Osteoblast (primary cell): ENCODE measurements at regions not wholly inside any gene's neighbourhood (a gene's known extent, or its start where the extent isn't known, plus 50 kb on each side); places are given as distances from the start of the nearest gene placed in this dataset.
"Not testable (repeated sequence)": the region's sequence is repeated elsewhere in the genome, so short reads cannot be mapped to it uniquely, and the experiment has no call there.

Experiments
- DNase-seq: peaks from one replicate; pipeline ENCODE4 v3.0.0; 2011; ENCODE audit warnings: low spot score, mixed read lengths; ENCODE audit not compliant: insufficient read length; ENCODE audit errors: missing footprints
- H2AFZ ChIP-seq: 2 replicates; pipeline ENCODE4 v1.6.0; 2011; ENCODE audit warnings: mild to moderate bottlenecking, low read length
- H3K27ac ChIP-seq: 2 replicates; pipeline ENCODE4 v1.5.1; 2011; ENCODE audit warnings: mild to moderate bottlenecking, low read depth, low read length, moderate library complexity
- H3K27me3 ChIP-seq: 2 replicates; pipeline ENCODE4 v1.6.0; 2012; ENCODE audit warnings: mild to moderate bottlenecking, control low read depth, inconsistent platforms, low read length, moderate library complexity; ENCODE audit not compliant: insufficient read depth
- H3K36me3 ChIP-seq: 2 replicates; pipeline ENCODE4 v1.5.1; 2011; ENCODE audit warnings: mild to moderate bottlenecking, low read length, control low read depth, moderate library complexity; ENCODE audit not compliant: insufficient read depth
- H3K4me1 ChIP-seq: 2 replicates; pipeline ENCODE4 v1.5.1; 2011; ENCODE audit warnings: mild to moderate bottlenecking, low read length, control low read depth, moderate library complexity; ENCODE audit not compliant: insufficient read depth
- H3K4me2 ChIP-seq: 2 replicates; pipeline ENCODE4 v1.6.0; 2011; ENCODE audit warnings: mild to moderate bottlenecking, low read length; ENCODE audit not compliant: insufficient read depth
- H3K4me3 ChIP-seq: fragments of 200-600 bp; sonication (generic); 3 replicates; pipeline ENCODE4 v1.5.1; 2012; ENCODE audit warnings: mild to moderate bottlenecking, low read length, inconsistent platforms; ENCODE audit not compliant: insufficient read depth
- H3K79me2 ChIP-seq: 2 replicates; pipeline ENCODE4 v1.6.0; 2012; ENCODE audit warnings: mild to moderate bottlenecking, low read length, control low read depth, inconsistent platforms; ENCODE audit not compliant: insufficient read depth
- H3K9me3 ChIP-seq: 2 replicates; pipeline ENCODE4 v1.5.1; 2011; ENCODE audit warnings: low read depth, low read length, control low read depth
- H4K20me1 ChIP-seq: 2 replicates; pipeline ENCODE4 v1.6.0; 2012; ENCODE audit warnings: mild to moderate bottlenecking, low read length, control low read depth; ENCODE audit not compliant: insufficient read depth
- CTCF ChIP-seq: IDR thresholded peaks from 2 replicates; pipeline ENCODE4 v1.5.1; 2011; ENCODE audit warnings: mild to moderate bottlenecking, low read depth, low read length, moderate library complexity; ENCODE audit errors: extremely low read depth

- no peak for TF ChIP-seq CTCF
- H3K9me3 ChIP-seq, result no peaks in the 10 kb centered on the region
- H3K27me3 ChIP-seq, result no peaks in the 10 kb centered on the region
- H3K79me2 ChIP-seq, result no peaks in the 10 kb centered on the region
- H3K4me1 ChIP-seq, result no peaks in the 10 kb centered on the region
- no peak overlapping the region for H3K4me2 ChIP-seq
- no peaks in the 10 kb centered on the region for H4K20me1 ChIP-seq
- peak; percentile 62 for DNase-seq
- H3K27ac ChIP-seq, result no peak overlapping the region
- H2AFZ ChIP-seq, result no peak overlapping the region
- no peak overlapping the region for H3K4me3 ChIP-seq
- no peaks in the 10 kb centered on the region for H3K36me3 ChIP-seq
These were observed 67.7 kb downstream of the ELAPOR2 start for GRCh38 chr7:86991771-86992191.

- Histone ChIP-seq H3K27ac (no peak overlapping the region), H3K27me3 (no peaks in the 10 kb centered on the region), H3K36me3 (no peaks in the 10 kb centered on the region), H2AFZ (no peak overlapping the region), H3K9me3 (no peaks in the 10 kb centered on the region), H3K79me2 (no peaks in the 10 kb centered on the region), H3K4me2 (no peak overlapping the region), H4K20me1 (no peaks in the 10 kb centered on the region), H3K4me1 (no peaks in the 10 kb centered on the region), H3K4me3 (no peak overlapping the region)
- DNase-seq, result no peak
- TF ChIP-seq CTCF, result no peak
These were observed 68.2 kb downstream of the ELAPOR2 start for GRCh38 chr7:86991093-86991769.

- Histone ChIP-seq H3K9me3 (no peaks in the 10 kb centered on the region), H3K27me3 (no peaks in the 10 kb centered on the region), H3K4me3 (no peak overlapping the region), H2AFZ (no peak overlapping the region), H3K4me2 (no peak overlapping the region), H3K36me3 (no peaks in the 10 kb centered on the region), H3K4me1 (no peaks in the 10 kb centered on the region), H3K27ac (no peak overlapping the region), H4K20me1 (no peaks in the 10 kb centered on the region), H3K79me2 (no peaks in the 10 kb centered on the region)
- DNase-seq, result no peak
- no peak for TF ChIP-seq CTCF
These were observed 70.0 kb downstream of the ELAPOR2 start for GRCh38 chr7:86989407-86989806.

GRCh38 chr7:86987834-86988233 is 71.6 kb downstream of the ELAPOR2 start:
- H3K4me2 ChIP-seq, H3K4me1 ChIP-seq, H3K27me3 ChIP-seq, H3K9me3 ChIP-seq, H2AFZ ChIP-seq, DNase-seq, H3K4me3 ChIP-seq, H3K27ac ChIP-seq, H3K79me2 ChIP-seq, H3K36me3 ChIP-seq, H4K20me1 ChIP-seq: not testable (repeated sequence)

- not testable (repeated sequence) for H3K27ac ChIP-seq, DNase-seq, H2AFZ ChIP-seq, H3K4me3 ChIP-seq, H3K9me3 ChIP-seq, H3K79me2 ChIP-seq, H3K4me2 ChIP-seq, H4K20me1 ChIP-seq, H3K27me3 ChIP-seq, H3K36me3 ChIP-seq, H3K4me1 ChIP-seq
These were observed 72.1 kb downstream of the ELAPOR2 start for GRCh38 chr7:86987358-86987757.

GRCh38 chr7:86985342-86985741 is 74.1 kb downstream of the ELAPOR2 start:
- not testable (repeated sequence) for H3K4me2 ChIP-seq, H4K20me1 ChIP-seq, H2AFZ ChIP-seq, DNase-seq, H3K27ac ChIP-seq, H3K79me2 ChIP-seq, H3K9me3 ChIP-seq, H3K4me3 ChIP-seq, H3K36me3 ChIP-seq, H3K4me1 ChIP-seq, H3K27me3 ChIP-seq

GRCh38 chr7:86983654-86984053 is 75.8 kb downstream of the ELAPOR2 start:
- not testable (repeated sequence) for H3K4me3 ChIP-seq, H4K20me1 ChIP-seq, H3K4me2 ChIP-seq, H3K27me3 ChIP-seq, H2AFZ ChIP-seq, H3K27ac ChIP-seq, H3K4me1 ChIP-seq, DNase-seq, H3K79me2 ChIP-seq, H3K9me3 ChIP-seq, H3K36me3 ChIP-seq
